Midbrain (tissue), 1 donor: ENCODE measurements at regions not wholly inside any gene's neighbourhood (a gene's known extent, or its start where the extent isn't known, plus 50 kb on each side); places are given as distances from the start of the nearest gene placed in this dataset.
A peak's percentile ranks its signal among the peaks of the same experiment; 100 is the strongest.

Experiments used
- DNase-seq: peaks from one replicate; lab custom pipeline; 2025; lab: John Stamatoyannopoulos, UW

DNA sequence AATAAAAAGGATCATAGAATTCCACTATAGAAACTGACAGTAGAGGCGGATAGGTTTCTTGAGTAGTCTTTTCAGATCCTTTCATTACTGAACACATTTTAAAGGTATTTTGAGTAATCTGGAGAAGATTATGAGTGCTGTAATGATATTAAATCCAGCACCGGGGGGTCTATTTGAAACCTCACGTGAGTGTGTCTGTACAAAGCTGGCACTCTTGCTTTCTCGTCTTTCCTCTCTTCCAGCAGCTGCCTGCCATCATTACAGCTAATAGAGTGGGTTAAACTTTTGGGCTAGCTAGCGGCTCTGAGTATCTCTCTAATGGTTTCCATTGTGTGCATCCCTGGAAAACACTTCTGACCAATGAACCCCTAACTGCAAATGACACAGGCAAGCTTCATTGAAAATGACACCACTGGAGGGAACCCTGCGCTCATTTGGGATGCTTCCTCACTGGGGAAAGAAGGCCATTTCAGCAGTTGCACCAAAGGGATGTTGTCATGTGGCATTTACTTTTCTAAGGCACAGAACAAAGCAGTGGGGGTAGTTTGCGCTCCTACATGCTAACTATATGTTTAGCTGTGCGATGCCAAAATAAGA, 101.0 kb downstream of the HRH4 start:
- DNase-seq, result no peak

- no peak for DNase-seq
Measured at GRCh38 chr18:24567199-24567598, 106.8 kb downstream of the HRH4 start.

- no peak for DNase-seq
Measured at GRCh38 chr18:24570716-24571115, 110.3 kb downstream of the HRH4 start.

- DNase-seq, result no peak
Measured at GRCh38 chr18:24582771-24583170, 122.3 kb downstream of the HRH4 start.

DNA sequence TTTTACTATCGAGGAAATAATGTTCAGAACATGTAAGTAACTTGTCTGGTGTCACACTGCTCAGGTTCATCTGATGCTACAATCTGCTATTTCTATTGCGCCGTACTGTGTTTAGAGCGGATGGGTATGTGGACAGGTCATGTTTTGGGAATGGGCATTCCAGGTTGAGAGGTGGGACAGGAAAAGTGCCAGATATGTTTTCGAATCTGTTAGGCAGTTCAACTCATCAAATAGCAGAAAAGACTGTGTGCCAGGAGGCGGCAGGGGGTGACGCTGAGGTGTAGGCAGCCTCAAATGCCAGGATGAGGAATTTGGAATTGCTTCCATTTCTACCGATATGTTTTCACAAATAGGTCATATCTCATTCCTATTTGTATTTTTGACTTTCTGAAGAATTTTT, 123.8 kb downstream of the HRH4 start:
- no peak for DNase-seq

DNA sequence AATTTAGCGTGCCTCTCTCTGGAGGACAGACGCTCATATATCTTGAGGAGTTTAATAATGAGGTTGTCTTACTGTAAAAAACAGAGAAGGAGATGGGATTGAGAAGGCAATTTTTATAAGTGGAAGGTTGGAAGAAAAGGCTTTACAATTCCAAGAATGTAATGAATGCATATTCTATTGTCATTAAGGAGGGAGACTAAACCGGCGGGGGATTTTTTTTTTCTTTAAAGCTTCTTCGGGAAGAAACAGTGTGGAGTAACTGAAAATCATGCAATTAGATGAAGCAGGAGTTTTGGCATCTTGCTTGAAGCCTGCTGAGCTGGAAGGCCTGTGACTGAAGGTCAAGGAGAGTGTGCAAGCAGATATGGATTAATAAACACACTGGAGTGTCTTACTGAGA, 124.4 kb downstream of the HRH4 start:
- DNase-seq, result no peak

GRCh38 chr18:24585996-24586566, 125.6 kb downstream of the HRH4 start:
- DNase-seq, result no peak

GRCh38 chr18:24586662-24587360, 126.4 kb downstream of the HRH4 start:
- no peak for DNase-seq

DNA sequence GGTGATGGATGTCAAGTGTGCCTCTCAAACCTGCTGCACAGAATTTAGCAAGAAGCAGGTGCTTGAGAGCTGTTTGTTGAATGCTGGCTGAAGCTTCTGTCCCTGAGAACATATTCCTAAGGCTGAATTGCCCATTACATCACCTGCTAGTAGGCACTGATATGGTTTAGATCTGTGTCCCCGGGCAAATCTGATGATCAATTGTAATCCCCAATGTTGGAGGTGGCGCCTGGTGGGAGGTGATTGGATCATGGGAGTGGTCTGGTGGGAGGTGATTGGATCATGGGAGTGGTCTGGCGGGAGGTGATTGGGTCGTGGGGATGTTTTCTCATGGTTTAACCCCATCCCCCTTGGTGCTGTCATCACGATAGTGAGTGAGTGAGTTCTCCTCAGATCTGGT, 128.0 kb downstream of the HRH4 start:
- DNase-seq, result no peak

- no peak for DNase-seq
Measured at GRCh38 chr18:24590946-24591345, 130.5 kb downstream of the HRH4 start.

- DNase-seq, result no peak
Measured at GRCh38 chr18:24593401-24593800, 133.0 kb downstream of the HRH4 start.

GRCh38 chr18:24593886-24594285, 133.4 kb downstream of the HRH4 start:
- no peak for DNase-seq

- DNase-seq, result no peak
Measured at GRCh38 chr18:24595561-24596031, 135.2 kb downstream of the HRH4 start.

- peak; percentile 55 for DNase-seq
Measured at GRCh38 chr18:24600076-24600654, 139.7 kb downstream of the HRH4 start.

GRCh38 chr18:24601585-24601984, 141.1 kb downstream of the HRH4 start:
- DNase-seq, result no peak

- DNase-seq, result no peak
Measured at GRCh38 chr18:24602201-24602600, 141.8 kb downstream of the HRH4 start.

DNA sequence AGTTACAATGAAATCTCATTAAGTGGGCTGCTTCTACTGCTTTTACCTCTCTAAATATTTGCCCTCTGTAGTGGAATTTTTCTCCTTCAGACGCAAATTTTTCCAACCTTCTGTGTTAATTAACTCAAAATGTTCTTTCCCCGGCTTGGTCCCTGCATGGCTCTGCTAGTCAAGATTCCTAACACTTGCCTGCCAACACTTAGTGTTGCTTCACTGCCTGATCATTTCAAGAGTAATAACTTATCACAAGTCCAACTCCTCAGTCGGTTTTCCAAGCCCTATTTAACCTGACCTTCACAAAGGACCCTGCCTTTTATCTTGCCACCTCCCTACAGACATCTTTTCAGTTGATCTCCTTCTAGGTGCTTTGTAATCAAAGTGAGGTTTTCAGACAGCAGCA, 142.7 kb downstream of the HRH4 start:
- DNase-seq, result no peak

DNA sequence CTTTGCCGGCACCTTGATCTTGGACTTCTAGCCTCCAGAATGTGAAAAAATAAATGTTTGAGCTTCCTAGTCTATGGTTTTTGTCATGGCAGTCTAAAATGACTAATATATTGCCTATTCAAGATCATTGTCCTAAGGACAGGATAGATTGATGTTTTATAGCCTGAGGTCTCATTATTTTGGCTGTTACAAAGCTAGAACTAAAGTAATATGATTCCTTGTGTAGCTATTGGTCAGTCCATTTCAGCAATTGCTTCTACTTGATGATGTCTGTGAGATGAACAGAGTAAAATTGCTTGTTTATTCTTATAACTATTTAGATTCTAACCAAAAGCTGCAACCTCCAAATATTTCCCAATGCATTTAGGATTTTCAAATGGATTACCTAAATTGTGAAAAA, 145.0 kb downstream of the HRH4 start:
- no peak for DNase-seq

DNA sequence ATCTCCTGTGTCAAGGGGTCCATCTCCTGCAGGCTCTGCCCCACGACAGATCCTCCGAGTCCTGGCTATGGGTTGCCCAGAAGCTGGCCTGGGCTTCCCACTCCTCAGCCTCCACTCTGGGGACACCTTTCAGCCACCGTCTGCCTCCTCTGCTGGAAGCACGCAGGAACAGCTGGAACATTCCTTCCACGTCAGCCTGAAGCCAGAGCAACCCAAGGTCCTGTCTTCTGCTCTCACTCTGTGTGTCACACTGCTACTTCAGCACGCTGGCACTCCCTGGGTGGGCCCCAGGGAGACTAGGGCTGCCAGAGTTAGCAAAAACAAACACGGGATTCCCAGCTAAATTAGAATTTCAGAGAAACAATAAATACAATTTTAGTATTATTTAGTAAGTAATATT, 148.8 kb downstream of the HRH4 start:
- no peak for DNase-seq

DNA sequence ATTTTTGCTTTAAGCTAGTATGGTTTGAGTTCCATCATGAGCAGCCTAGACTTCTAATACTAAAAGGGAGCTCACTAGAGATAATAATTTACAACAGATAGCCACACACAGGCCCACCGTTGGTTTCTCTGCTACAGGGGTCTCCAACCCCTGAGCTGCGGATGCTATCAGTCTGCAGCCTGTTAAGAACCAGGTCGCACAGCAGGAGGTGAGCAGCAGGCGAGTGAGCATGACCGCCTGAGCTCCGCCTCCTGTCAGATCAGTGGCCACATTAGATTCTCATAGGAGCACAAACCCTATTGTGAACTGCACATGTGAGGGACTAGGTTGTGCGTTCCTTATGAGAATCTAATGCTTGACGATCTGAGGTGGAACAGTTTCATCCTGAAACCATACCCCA, 150.6 kb downstream of the HRH4 start:
- no peak for DNase-seq

DNA sequence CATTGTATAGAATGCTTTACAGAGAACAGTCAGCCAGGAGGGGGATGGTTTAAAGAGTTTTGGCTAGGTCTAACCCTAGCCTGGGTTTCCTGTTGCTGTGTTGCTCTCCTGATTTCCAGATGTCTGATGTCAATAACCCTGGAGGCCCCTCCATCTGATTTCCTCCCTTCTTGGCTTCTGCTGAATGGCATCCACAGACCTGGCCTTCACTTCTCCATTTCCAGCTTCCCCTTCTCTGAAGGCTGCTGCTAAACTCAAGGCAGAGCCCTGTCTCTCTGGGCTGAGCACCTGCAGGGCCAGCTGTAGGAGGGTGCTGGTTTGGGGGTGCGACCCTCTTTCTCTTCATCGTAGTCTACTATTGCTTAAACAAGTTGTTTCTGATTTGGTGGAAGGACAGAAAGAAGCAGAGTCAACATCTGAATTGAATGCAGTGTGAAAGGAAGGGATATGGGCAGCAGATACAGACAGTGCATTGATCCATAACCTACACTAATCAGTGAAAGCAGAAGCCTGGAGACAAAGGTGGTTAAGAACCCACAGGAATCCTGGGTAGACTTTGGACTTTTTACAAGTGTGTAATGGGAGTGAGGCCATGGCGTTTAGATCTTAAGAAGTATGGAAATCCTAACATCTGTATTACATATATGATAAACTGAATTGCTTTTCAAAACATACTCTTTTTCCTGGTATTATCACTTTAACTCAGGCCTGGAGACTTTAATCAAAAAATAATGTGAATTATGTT, 153.6 kb downstream of the HRH4 start:
- no peak for DNase-seq

- no peak for DNase-seq
Measured at GRCh38 chr18:24616653-24617052, 156.2 kb downstream of the HRH4 start.
